Keratinocyte (primary cell): ENCODE measurements at regions not wholly inside any gene's neighbourhood (a gene's known extent, or its start where the extent isn't known, plus 50 kb on each side); places are given as distances from the start of the nearest gene placed in this dataset.

ENCODE experiments used
- DNase-seq: peaks from one replicate; pipeline ENCODE4 v3.0.0-alpha.2; 2011; ENCODE audit warnings: low read depth, missing footprints, low spot score
- FAIRE-seq: peaks from 2 replicates; lab custom pipeline; 2011; peaks lifted over from hg19 to GRCh38; lab: Jason Lieb, UNC
- H2AFZ ChIP-seq: 2 replicates; pipeline ENCODE4 v1.6.0; 2012; ENCODE audit warnings: low read length, control low read depth, inconsistent platforms; ENCODE audit not compliant: control insufficient read depth
- H3K27ac ChIP-seq: 2 replicates; pipeline ENCODE4 v1.5.1; 2011; ENCODE audit warnings: low read length; ENCODE audit not compliant: control insufficient read depth, insufficient read depth
- H3K27me3 ChIP-seq: 3 replicates; pipeline ENCODE4 v1.6.0; 2011; ENCODE audit warnings: low read length; ENCODE audit not compliant: control insufficient read depth, insufficient read depth; ENCODE audit errors: extremely low read depth
- H3K36me3 ChIP-seq, 2 experiments: 2 replicates in 1 of 2; 3 replicates in 1 of 2; pipeline ENCODE4 v1.5.1; 2011; ENCODE audit warnings: low read length in 2 of 2, mild to moderate bottlenecking in 1 of 2; ENCODE audit not compliant: control insufficient read depth in 2 of 2, insufficient read depth in 2 of 2; ENCODE audit errors: extremely low read depth in 1 of 2
- H3K4me1 ChIP-seq: 3 replicates; pipeline ENCODE4 v1.5.1; 2011; ENCODE audit warnings: low read length; ENCODE audit not compliant: control insufficient read depth, insufficient read depth; ENCODE audit errors: extremely low read depth
- H3K4me2 ChIP-seq: 3 replicates; pipeline ENCODE4 v1.6.0; 2011; ENCODE audit warnings: low read depth, low read length; ENCODE audit not compliant: control insufficient read depth, insufficient read depth; ENCODE audit errors: extremely low read depth
- H3K4me3 ChIP-seq, 3 experiments: fragments of 200-600 bp in 1 of 3; sonication (generic) in 1 of 3; 2 replicates in 2 of 3; 3 replicates in 1 of 3; pipeline ENCODE4 v1.5.1; 2011 to 2016; ENCODE audit warnings: low read length in 3 of 3, mild to moderate bottlenecking in 3 of 3, control low read depth in 2 of 3, inconsistent platforms in 1 of 3, low read depth in 1 of 3, mixed read lengths in 1 of 3, mixed run types in 1 of 3, moderate library complexity in 1 of 3; ENCODE audit not compliant: control insufficient read depth in 2 of 3, insufficient read depth in 2 of 3; ENCODE audit errors: extremely low read depth in 1 of 3
- H3K79me2 ChIP-seq: 2 replicates; pipeline ENCODE4 v1.6.0; 2012; ENCODE audit warnings: low read length; ENCODE audit not compliant: control insufficient read depth, insufficient read depth
- H3K9ac ChIP-seq: 3 replicates; pipeline ENCODE4 v1.6.0; 2011; ENCODE audit warnings: low read length; ENCODE audit not compliant: control insufficient read depth, insufficient read depth; ENCODE audit errors: extremely low read depth
- H3K9me1 ChIP-seq: 3 replicates; pipeline ENCODE4 v1.6.0; 2011; ENCODE audit warnings: low read length; ENCODE audit not compliant: control insufficient read depth, insufficient read depth; ENCODE audit errors: extremely low read depth
- H3K9me3 ChIP-seq: 2 replicates; pipeline ENCODE4 v1.5.1; 2012; ENCODE audit warnings: low read depth, low read length; ENCODE audit not compliant: control insufficient read depth
- H4K20me1 ChIP-seq: 3 replicates; pipeline ENCODE4 v1.6.0; 2011; ENCODE audit warnings: low read length; ENCODE audit not compliant: control insufficient read depth, insufficient read depth; ENCODE audit errors: extremely low read depth
- CTCF ChIP-seq, 3 experiments: IDR thresholded peaks in 1 of 3; conservative IDR thresholded peaks in 1 of 3; optimal IDR thresholded peaks in 1 of 3; 2 replicates in 2 of 3; 3 replicates in 1 of 3; pipeline versions ENCODE3 to v1.5.1; 2011; ENCODE audit warnings: low read length in 3 of 3, mild to moderate bottlenecking in 3 of 3, moderate library complexity in 2 of 3, control low read depth in 1 of 3, inconsistent platforms in 1 of 3; ENCODE audit not compliant: insufficient read depth in 2 of 3; ENCODE audit errors: extremely low read depth in 1 of 3
- EZH2 ChIP-seq: IDR thresholded peaks from one replicate; pipeline ENCODE4 v1.6.1; 2012; ENCODE audit warnings: inconsistent platforms, mild to moderate bottlenecking, low read length, moderate library complexity
- dilution Hi-C: fragments of 300-500 bp; cut with MboI; formaldehyde crosslinking; loops from one replicate; pipeline ENCODE4 v1.7.0; 2020; ENCODE audit warnings: low sequenced_read_pairs; ENCODE audit not compliant: extremely low pct_ligation_motif_present

- dilution Hi-C loops: no loop called here
- H3K9me3 ChIP-seq: peaks cover 2% of the 10 kb centered on the region
- no peak overlapping the region for H3K4me3 ChIP-seq
- DNase-seq (no peak), FAIRE-seq (no peak)
- no peaks in the 10 kb centered on the region for H3K27me3 ChIP-seq
- no peak overlapping the region for H3K27ac ChIP-seq
- no peak for TF ChIP-seq CTCF (optimal IDR thresholded peaks at IDR 0.05 in 1 of 3, IDR thresholded peaks at IDR 0.05 in 1 of 3, conservative IDR thresholded peaks at IDR 0.05 in 1 of 3; ENCODE audit: extremely low read depth in 1 of 3, insufficient read depth in 2 of 3, low read length in 3 of 3)
- no peak for TF ChIP-seq EZH2
- H3K9me1 ChIP-seq: no peaks in the 10 kb centered on the region
- H4K20me1 ChIP-seq: no peaks in the 10 kb centered on the region
- no peak overlapping the region for H3K4me2 ChIP-seq
- no peaks in the 10 kb centered on the region for H3K4me1 ChIP-seq
- H3K36me3 ChIP-seq: no peaks in the 10 kb centered on the region
- H3K9ac ChIP-seq: no peak overlapping the region
- H2AFZ ChIP-seq: no peak overlapping the region
- H3K79me2 ChIP-seq: no peaks in the 10 kb centered on the region
Measured at GRCh38 chr12:125289970-125290369, 224.7 kb downstream of the AACS start.

GRCh38 chr12:125292700-125293099, 227.5 kb downstream of the AACS start:
- H3K36me3 ChIP-seq: no peaks in the 10 kb centered on the region
- dilution Hi-C loops: no loop called here
- no peaks in the 10 kb centered on the region for H3K9me1 ChIP-seq
- H3K27me3 ChIP-seq: no peaks in the 10 kb centered on the region
- no peak for DNase-seq
- no peak overlapping the region for H3K4me3 ChIP-seq
- FAIRE-seq: no peak
- H3K9me3 ChIP-seq: peaks cover 2% of the 10 kb centered on the region
- TF ChIP-seq CTCF (optimal IDR thresholded peaks at IDR 0.05 in 1 of 3, IDR thresholded peaks at IDR 0.05 in 1 of 3, conservative IDR thresholded peaks at IDR 0.05 in 1 of 3; ENCODE audit: extremely low read depth in 1 of 3, insufficient read depth in 2 of 3, low read length in 3 of 3) (no peak), EZH2 (no peak)
- H3K27ac ChIP-seq: no peak overlapping the region
- no peaks in the 10 kb centered on the region for H3K79me2 ChIP-seq
- no peak overlapping the region for H2AFZ ChIP-seq
- no peak overlapping the region for H3K9ac ChIP-seq
- H3K4me2 ChIP-seq: no peak overlapping the region
- no peaks in the 10 kb centered on the region for H3K4me1 ChIP-seq
- H4K20me1 ChIP-seq: no peaks in the 10 kb centered on the region
